NCI-H1436 (cell line): ENCODE measurements at regions not wholly inside any gene's neighbourhood (a gene's known extent, or its start where the extent isn't known, plus 50 kb on each side); places are given as distances from the start of the nearest gene placed in this dataset.
A peak's percentile ranks its signal among the peaks of the same experiment; 100 is the strongest.
"Not testable (repeated sequence)": the region's sequence is repeated elsewhere in the genome, so short reads cannot be mapped to it uniquely, and the experiment has no call there.

Source experiments
- DNase-seq: peaks from one replicate; lab custom pipeline; 2025; lab: John Stamatoyannopoulos, UW

- DNase-seq: peak; percentile 75
Observed at GRCh38 chr7:65251851-65252620, 121.6 kb upstream of the ZNF92 start.

- DNase-seq: no peak
Observed at GRCh38 chr7:65250697-65251395, 122.8 kb upstream of the ZNF92 start.

DNA sequence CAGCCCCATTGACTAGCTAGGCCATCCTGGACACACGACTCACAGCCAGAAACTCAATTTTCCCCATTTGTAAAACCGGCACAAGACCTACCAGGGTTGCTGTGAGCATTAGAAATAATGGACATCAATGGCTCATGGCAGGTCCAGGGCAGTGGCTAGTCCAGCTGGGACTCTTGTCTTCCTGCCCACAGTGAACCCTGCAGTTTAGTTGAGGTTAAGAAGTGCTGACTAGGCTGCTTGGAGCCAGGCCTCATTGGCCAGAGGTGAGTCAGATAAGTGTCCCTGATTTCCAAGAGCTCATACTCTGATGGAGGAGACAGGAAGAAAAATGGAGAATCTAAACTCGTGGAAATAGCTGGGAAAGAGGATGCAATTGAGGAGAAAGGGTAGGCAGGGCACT is 123.4 kb upstream of the ZNF92 start:
- no peak for DNase-seq

GRCh38 chr7:65247491-65247890 is 126.2 kb upstream of the ZNF92 start:
- no peak for DNase-seq

GRCh38 chr7:65239707-65240352 is 133.8 kb upstream of the ZNF92 start:
- peak; percentile 10 for DNase-seq

- no peak for DNase-seq
Observed at GRCh38 chr7:65239324-65239706, 134.3 kb upstream of the ZNF92 start.

DNA sequence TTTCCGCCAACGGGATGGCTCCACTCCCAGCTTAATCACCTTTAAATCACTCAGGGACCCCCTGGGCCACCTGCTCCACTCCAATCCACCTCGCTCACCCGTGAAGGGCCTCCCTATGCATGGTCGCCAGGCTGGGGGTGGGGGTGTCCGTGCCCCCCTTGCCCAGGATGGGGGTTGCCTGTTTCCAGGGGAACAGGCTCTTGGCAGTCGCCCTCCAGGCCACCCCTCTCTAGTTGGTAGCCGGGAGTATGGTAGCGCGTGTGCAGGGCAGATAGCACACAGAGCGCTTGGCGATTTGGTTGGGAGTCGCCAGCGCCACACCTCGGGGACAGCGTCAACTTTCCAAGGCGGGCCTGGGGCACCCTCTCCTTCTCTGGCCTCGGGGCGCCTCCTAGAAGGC is 134.9 kb upstream of the ZNF92 start:
- no peak for DNase-seq

GRCh38 chr7:65235586-65235985 is 138.1 kb upstream of the ZNF92 start:
- no peak for DNase-seq

- no peak for DNase-seq
Observed at GRCh38 chr7:65233409-65234034, 140.1 kb upstream of the ZNF92 start.

GRCh38 chr7:65230231-65230630 is 143.4 kb upstream of the ZNF92 start:
- DNase-seq: no peak

GRCh38 chr7:65225422-65226006 is 148.1 kb upstream of the ZNF92 start:
- no peak for DNase-seq

- DNase-seq: no peak
Observed at GRCh38 chr7:65222655-65223054, 151.0 kb upstream of the ZNF92 start.

GRCh38 chr7:65221683-65222082 is 152.0 kb upstream of the ZNF92 start:
- no peak for DNase-seq

GRCh38 chr7:65219623-65220022 is 154.0 kb upstream of the ZNF92 start:
- DNase-seq: no peak

GRCh38 chr7:65216469-65216868 is 157.2 kb upstream of the ZNF92 start:
- peak; percentile 71 for DNase-seq

DNA sequence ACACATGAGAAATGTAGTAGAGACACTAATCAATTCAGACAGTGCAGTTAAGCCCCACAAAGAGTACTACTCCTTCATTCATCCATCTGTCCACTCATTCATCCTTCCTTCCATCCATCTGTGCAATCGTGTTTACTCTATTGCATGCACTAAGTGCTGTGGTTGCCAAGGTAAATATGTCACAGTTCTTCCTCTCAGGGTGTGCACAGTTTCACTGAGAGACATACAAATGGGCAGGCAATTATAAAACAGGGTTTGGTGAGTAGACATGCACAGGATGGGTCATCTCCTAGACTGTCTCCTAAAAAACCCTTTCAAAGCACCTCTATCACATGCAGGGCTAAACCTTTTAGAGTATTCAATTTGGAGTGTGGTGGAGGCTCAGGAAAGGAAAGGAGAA is 160.4 kb upstream of the ZNF92 start:
- DNase-seq: not testable (repeated sequence)

GRCh38 chr7:65199221-65199620 is 174.4 kb upstream of the ZNF92 start:
- not testable (repeated sequence) for DNase-seq

- not testable (repeated sequence) for DNase-seq
Observed at GRCh38 chr7:65193334-65194058, 180.2 kb upstream of the ZNF92 start.

DNA sequence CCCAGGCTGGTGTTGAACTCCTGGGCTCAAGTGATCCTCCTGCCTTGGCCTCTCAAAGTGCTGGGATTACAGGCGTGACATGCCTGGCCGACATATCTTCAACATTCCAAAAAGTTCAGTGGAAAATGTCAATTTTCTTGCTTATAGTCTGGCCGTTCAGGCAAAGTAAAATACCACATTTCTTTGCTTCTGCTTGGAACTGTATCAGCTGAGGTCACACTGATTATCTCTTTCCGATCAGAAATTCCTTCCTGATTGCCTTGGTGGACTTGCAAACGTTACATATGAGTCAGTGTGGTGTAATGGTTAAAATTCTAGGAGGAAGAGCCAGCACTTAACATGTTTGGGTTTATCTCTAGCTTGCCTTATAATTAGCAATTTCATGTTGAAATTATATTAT is 170.6 kb upstream of the ERV3-1 start:
- DNase-seq: not testable (repeated sequence)

GRCh38 chr7:65150105-65150504 is 143.6 kb upstream of the ERV3-1 start:
- DNase-seq: not testable (repeated sequence)

- DNase-seq: not testable (repeated sequence)
Observed at GRCh38 chr7:65146118-65146914, 139.8 kb upstream of the ERV3-1 start.
